HG03280 (cell line): ENCODE measurements at regions not wholly inside any gene's neighbourhood (a gene's known extent, or its start where the extent isn't known, plus 50 kb on each side); places are given as distances from the start of the nearest gene placed in this dataset.

Experiments
- ATAC-seq: cut with Tn5 transposase; IDR thresholded peaks from one replicate; pipeline ENCODE4 v1.9.1; 2021; ENCODE audit warnings: mild to moderate bottlenecking, moderate library complexity; ENCODE audit not compliant: unreplicated experiment

DNA sequence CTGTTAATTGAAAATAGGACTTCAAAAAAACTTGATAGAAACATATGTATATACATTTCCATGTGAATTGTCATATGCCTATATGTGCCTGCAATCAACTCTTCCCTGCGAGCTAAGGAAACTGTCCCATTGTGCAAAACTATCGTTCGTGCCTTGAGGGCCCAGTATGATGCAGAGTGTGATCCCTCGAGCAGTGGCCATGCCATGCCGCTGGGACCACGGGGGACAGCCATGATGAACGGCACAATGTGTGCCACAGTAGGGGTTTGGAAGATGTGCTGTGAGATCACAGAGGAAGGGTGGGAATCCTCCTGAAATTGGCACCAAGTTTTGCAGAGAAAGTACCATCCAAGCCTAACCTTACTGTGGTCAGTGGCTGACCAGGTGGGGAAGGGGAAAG, 118.1 kb upstream of the SOX1 start:
- no peak for ATAC-seq

DNA sequence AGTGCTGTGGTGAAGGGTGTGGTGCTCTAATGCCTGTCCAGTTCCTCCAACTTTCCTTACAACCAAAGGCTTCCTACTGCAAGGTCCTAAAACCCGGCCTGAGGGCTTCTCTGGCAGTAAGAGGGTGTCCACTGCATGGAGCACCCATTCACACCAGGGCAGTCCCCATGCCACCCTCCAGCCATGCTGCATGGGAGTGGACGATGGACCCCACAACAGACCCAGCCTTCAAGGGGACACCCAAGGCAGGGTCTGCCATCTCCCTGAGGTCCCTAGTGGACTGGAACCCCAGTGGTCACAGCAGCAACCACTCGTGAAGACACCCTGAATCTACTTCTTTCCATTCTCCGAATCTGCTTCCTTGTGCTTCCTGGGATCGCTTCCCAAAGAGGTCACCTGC, 117.6 kb upstream of the SOX1 start:
- no peak for ATAC-seq

DNA sequence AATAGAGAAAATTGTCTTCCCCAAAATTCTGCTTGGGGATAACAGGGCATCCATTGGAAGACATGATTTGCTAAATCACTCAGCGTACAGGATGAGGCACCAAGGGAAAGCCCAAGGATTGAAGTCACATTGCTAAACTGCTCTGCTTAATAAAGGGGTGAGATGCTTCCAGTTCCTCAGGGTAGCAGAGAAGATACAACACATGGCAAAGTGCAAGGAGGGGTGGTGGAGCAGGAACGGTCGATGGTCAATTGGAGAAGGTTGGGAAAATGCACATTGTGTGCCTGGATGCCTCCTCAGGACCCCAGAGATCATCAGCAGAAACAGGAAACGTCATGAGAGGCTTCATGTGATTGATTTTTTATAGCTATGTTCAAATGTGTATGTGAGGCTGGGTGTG, 116.3 kb upstream of the SOX1 start:
- ATAC-seq = no peak

DNA sequence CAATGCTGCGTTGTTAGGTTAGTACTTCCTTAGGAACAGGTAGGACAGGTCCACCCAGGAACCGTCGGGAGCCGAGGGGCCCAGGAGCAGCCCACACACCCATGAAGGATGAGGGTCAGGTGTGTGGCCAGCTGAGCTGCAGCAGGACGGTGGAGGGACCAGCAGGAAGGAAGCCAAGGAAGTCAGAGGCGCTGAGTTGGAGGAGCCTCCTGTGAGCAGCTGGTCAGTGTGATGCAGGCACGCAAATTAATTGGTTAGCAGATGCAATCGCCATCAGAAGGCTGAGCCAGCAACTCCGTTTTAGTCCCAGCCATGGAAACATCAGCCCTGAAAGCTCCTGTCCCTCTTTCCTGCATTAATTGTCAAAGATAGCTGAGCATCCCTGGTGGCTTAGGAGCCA, 114.9 kb upstream of the SOX1 start:
- ATAC-seq = no peak

DNA sequence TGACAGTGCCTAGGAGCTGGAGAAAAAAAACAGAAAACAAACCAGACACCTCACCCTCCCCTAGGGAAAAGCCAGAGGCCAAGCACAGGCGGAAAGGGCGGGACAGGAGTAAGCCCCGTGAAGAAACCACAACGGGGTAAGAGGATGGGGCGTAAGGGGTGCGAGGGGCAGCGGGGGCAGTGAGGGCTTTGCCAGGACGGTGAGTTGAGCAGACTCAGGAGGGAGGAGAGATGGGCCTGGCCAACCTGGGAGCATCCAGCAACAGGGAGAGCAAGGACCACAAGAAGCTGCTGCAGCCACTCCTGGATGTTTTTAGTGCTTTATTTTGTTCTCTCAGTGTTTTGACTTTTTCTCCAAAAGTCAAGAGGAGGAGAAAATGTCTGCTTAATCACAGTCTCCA, 114.1 kb upstream of the SOX1 start:
- ATAC-seq = no peak

DNA sequence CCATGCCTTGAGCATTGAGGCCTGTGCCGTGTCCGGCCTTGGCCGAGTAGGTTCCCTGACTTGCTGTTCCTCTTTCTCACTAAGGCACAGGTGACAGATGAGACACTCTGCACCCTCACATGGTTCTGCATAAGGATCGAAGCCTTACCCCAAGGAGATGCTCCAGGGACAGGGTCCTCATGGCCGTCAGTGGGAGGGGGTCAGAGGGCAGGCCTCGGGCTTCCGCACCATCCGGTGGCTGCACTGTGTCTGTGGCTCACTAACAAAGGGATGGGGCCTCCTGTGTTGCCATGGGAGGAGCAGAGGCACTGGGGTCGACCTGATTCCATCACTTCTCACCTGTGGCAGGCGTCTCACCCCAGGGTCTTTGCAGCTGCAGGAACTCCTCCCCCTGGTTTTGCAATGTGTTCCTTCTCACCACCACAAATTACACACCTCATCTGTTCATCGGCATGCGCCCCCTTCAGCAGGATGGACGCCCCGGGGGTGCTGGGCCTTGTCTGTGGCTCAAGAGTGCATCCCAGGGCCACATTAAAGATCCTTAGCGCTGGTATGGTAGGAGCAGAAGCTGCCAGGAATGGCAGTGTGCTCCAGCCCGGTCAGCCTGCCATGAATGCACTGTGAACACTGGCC, 113.3 kb upstream of the SOX1 start:
- ATAC-seq = no peak

DNA sequence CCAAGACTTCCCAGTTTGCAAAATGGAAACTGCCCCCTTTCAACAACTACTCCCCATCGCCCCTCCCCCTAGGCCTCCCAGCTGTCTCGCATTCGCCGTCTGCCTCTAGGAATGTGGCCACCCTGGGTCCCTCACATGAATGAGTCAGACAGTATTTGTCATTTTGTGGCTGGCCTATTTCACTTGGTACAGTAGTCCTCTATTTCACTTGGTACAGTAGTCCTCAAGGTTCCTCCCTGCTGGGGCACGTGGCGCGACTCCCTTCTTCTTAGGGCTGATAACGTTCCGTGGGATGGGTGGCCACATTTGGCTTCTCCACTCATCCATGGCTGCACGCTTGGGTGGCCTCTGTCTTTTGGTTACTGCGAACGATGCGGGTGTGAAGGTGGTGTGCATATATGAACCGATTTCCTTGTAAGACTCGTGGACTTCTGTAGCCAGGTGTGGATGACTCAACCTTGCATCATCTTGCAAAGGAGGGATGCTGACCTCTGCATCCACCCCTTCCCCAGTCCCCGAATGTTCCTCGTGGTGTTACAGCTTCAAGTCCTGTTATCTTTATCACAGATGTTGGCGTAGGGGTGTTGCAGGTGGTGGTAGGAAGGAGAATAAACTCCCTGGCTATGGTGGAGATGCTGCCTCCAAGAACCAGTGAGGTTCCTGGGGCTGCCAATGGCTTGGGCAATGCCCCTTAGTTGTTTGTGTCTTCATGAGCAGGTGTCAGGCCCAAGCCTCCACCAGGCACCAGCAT, 112.1 kb upstream of the SOX1 start:
- no peak for ATAC-seq

DNA sequence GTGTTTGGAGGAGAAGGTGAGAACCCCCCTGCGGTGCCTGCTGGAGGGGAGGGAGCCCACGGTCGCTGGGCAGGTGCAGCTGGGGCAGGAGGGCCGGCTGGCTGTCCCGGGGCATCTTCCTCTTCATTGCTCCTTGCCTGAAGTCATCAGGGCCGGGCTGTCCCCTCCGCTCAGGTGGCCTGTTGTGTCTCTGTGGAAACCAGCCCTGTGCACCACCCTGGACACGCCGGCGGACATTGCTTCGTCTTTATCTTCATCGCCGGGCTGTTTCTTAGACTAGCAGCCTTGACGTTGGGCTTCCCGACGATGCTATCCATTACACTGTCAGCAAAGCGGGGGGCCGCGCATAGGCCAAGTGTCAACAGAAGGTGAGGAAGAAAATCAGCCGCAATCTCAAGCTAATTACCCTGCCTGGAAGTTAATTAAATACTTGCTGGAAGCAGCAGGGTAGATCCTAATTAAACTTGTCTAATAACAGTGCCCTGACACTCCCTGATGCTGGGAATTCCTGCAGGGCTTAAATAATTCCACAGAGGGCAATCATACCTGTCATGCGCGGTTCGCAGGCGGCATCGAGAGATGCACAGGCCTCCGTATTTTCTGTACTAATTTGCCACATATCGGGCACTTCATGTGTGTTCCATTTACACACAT, 111.4 kb upstream of the SOX1 start:
- ATAC-seq = no peak

DNA sequence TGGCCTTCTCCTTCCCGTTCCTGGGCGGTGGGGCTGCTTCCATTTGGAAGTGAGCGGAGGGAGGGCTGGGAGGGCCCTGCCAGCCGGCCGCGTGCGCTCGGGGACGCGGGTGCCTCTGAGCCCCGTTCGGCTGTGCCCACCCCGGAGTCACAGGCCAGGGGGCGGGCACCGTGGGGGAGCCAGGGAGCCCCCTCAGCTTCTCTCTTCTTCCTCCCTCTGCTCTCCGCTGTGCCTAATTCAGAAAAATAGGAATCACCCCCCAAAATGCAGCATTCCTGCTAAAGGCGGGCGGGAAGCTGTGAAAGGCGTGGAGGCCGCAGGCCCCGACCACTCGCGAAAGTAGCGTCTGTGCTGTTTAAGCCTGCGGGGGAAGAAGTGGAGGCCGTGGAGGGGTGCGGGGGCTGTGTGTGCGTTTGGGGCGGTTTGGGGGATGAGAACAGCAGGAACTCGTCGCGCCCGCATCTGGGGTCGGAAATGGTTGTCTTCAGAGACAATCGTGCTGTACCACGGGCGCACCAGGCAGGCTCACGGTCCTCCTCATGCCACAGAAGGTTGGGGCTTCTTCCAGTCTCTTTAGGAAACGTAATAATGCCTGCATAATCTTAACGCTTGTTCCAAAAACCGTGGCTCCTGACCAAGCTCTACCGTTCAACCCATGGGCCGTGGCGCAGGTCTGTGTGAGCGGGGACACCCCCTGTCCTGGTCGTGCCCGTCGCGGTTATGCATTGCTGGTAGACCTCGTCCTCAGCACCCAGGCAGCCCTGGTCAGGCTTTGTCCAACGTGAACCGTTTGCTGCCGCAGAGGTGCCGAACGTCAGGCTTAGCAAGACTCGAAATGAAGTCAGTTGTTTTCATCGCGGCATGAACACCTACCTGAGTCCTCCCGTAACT, 110.4 kb upstream of the SOX1 start:
- ATAC-seq = no peak

DNA sequence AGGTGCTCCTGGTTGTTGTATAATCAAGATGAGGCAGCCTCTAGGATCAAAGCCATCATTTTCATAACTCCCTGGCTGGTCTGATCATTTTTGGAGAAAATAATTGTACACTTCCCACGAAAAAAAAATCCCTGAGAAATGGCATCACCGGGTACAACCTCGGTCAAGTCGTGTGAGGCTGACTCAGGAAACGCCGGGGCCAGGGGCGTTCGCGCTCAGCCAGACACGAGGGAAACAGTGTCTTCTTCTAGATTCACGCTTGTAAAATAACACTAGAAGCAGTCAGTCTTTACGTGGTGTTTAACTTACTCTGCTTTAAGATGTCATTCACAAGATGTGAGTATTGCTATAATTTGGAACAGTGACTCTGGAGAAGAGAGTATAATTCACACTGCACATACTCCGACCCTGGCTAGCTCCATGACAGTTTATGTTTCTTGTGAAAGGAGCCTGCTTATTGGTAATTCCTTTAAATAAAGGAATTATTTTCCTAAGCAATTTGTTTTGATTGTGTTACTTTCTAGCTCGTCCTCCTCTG, 109.0 kb upstream of the SOX1 start:
- no peak for ATAC-seq

DNA sequence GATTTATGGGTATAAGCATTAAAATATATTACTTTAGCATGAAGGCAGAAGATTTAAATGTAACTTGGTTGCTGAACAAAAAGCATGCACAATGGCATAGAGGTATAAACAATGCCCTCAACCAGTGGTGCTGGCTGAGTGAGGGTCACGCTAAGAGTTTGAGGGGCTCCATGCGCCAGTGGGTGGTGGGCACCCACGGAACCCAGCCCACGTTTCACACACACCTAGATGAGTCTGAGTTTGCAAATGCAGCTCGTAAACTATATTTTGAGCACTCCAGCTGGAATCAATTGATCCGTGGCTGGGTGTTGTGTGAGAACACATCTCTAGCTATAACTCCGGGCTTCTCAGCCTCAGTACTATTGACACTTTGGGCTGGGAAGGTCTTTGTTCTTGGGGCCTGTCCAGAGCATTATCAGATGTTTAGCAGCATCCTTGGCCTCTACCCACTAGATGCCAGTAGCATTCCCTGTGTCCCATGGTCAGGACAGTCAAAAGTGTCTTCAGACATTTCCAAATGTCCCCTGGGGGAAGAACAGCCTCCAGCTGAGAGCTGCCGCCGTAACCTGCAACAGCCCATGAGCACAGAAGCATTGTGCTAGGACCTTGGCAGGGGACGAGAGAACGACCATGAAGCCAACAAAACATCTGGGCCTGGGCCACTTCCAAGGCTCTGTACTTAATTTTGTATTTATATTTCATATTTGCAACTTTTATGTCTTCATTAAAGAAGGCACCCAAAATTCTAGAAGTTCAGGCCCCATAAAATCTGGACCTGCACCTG, 108.1 kb upstream of the SOX1 start:
- no peak for ATAC-seq

DNA sequence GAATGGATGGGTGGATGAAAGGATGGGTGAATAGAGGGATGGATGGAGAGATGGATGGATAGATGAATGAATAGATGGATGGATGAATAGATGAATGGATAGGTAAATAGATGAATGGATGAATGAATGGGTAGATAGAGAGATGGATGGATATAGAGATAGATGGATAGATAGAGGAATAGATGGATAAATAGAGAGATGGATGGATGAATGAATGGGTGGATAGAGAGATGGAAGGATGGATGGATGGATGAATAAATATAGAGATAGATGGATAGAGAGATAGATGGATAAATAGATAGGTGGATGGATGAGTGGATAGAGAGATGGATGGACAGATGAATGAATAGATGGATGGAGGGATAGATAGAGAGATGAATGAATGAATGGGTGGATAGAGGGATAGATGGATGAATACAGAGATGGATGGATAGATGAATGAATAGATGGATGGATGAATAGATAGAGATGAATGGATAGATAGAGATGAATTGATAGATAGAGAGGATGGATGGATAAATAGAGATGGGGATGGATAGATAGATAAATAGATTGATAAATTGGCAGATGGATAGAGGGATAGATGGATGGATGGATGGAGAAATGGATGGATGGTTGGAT, 106.7 kb upstream of the SOX1 start:
- no peak for ATAC-seq

DNA sequence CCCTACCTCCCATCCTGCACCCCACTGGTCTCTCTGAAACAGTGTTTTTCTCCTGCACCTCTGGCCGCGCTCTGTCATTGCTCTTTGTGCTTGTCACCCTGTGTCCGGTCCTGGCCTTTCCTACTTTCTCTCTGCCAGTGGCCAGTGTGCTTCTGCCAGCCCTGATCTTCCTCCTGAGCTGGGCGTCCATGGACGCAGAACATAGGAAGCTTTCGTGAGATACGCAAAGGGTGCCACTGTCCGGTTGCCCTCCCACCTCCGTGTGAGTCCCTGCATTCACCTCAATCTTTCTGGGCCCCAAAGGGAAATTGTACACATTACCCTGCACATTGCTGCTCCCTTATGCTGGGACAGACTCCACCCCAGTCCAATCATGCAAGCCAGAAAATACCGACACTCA, 105.7 kb upstream of the SOX1 start:
- ATAC-seq = no peak

DNA sequence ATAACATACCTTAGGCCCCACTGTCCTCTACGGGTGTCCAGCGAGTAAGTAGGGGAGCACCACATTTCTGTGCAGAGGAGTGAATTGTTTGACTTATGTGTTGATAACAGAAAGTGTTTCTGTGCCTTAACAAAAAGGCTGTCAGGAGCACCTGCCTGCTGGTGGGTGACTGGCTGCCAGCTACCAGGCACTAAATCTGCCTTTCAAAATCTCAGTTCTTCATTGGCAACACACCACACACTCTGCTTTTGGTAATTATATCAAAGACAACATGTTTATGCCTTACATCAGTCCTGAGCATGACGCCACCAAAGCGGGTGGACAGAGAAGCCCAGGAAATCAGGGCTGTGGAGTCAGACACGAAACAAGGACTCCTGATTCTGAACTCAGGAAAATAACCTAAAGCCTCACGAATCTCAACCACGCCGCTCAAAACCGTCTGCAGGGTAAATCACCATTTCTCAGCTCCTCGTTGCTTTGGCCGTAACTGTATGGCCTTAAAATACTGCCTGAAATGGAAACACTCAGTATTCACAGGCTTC, 105.2 kb upstream of the SOX1 start:
- ATAC-seq = no peak

DNA sequence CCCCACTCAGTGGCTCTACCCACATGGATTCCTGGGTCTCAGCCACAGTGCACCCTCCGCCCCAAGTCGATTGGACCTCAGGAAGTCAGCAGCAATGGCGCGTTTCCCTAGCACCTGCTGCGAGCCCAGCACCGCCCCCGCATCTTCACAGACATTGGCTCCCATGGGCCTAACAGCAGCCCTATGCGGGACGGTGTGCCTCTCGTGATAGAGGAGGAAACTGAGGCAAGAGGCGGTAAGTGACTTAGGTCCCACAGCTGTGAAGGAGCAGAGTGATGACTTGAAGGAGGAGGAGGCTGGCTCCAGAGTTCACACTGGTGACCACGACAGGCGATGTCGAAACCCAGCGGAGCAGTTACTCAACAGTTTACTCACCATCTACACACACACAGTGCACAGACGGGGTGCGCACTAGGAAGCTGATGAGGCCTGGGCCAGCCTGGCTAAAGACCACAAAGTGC, 104.5 kb upstream of the SOX1 start:
- ATAC-seq = no peak

DNA sequence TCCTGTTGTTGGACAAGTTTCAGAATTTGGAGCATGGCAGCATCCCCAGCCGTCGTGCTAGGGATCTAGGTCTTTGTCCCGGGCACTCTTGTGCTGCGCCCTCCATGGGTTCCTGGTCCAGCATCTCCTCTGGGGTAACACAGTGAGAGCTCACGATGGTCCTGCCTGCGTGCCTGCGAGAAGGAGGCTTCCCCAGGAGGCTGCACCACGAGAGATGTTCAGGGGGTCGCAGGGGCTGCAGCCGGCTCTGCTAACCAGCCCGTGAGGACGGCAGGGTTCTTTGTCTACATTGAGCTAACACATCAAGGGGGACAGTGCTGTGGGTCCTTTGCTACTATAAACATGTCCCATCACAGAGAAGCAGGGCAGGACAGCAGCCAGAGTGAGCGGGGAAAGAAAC, 103.9 kb upstream of the SOX1 start:
- ATAC-seq = no peak

DNA sequence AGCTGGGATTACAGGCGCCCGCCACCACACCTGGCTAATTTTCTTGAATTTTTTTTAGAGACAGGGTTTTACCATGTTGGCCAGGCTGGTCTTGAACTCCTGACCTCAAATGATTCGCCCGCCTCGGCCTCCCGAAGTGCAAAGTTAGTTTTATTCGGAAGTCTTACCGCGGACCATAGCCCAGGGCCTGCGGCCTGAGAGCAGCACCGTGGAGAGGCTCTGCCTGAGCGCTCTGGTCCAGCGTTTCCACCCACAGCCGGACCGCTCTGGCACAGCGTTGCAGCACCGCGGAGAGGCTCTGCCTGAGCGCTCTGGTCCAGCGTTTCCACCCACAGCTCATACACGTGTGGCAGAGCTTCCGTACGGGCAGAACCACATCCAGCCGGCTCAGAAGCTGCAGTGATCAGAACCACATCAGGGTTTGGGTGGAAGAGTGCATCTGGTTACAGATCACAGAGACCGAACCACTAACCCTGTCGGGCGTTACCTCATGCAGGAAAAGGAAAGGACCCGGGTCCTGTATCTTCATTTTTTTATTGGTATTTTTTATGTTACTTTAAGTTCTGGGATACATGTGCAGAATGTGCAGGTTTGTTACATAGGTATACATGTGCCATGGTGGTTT, 102.4 kb upstream of the SOX1 start:
- no peak for ATAC-seq

DNA sequence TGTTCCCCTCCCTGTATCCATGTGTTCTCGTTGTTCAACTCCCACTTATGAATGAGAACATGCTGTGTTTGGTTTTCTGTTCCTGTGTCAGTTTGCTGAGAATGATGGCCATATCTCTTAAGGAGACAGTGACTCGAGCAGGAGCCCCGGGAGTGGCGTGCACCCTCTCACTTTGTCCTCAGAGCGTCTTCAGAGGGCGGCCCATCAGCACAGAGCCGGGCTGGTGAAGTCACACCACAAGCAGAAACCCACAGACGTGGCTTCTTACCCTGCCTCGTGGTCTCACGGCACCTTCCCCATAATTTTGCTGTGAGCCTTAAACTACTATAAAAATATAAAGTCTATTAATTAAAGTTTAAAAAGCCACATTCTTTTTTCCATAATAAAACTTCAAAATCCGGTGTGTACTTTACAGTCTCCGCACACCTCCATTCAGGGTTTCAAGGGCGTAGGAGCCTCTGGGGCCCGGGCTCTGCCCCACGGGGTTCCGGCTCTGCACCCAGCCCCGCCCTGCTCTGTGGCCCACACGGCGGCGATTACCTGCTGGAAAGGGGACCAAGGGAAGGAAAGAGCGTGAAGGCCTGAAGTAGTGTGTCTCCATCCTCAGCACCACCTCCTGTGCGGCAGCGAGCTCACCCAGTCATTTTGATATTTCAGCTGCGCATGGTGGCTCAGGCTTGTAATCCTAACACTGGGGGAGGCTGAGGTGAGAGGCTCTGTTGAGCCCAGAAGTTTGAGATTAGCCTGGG, 101.3 kb upstream of the SOX1 start:
- no peak for ATAC-seq
